ENCODE measurements at regions not wholly inside any gene's neighbourhood (a gene's known extent, or its start where the extent isn't known, plus 50 kb on each side); places are given as distances from the start of the nearest gene placed in this dataset.

DNA sequence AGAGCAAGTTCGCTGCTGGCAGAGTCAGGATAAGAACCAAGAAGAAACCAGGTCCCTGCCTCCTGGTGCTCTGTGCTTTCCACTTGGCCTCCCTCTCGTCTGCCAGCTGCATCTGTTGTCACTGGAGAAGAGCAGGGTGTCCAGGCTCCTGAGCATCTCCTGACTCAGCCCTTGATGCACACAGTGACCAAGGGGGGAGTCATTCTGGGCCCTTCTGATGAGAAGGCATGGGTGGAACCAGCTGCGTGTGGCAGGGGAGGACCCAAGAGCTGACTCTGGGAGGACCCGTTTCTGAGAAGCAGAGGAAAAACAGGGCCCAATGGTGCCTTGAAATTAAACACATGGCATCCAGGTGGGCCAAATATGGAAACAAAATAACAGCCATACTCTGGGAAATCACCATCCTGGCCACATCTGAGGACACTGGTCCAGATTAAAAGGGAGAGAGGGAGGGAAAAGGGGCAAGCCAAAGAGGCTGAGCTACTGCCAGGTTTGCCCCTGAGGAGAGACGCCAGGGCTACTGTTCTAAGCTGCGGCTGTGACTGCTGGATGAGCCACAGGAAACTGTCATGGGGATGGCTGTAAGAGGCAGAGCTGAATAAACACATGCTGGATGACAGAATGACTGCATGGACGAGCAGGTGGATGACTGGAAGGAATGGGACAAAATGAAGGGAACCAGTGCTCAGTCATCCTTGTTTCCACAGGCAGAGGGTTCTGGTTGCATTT lies 58.1 kb upstream of the CA12 start:
- TF ChIP-seq, protein P1, sequence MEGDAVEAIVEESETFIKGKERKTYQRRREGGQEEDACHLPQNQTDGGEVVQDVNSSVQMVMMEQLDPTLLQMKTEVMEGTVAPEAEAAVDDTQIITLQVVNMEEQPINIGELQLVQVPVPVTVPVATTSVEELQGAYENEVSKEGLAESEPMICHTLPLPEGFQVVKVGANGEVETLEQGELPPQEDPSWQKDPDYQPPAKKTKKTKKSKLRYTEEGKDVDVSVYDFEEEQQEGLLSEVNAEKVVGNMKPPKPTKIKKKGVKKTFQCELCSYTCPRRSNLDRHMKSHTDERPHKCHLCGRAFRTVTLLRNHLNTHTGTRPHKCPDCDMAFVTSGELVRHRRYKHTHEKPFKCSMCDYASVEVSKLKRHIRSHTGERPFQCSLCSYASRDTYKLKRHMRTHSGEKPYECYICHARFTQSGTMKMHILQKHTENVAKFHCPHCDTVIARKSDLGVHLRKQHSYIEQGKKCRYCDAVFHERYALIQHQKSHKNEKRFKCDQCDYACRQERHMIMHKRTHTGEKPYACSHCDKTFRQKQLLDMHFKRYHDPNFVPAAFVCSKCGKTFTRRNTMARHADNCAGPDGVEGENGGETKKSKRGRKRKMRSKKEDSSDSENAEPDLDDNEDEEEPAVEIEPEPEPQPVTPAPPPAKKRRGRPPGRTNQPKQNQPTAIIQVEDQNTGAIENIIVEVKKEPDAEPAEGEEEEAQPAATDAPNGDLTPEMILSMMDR (IDR thresholded peaks at IDR 0.05 in 8 of 11, conservative IDR thresholded peaks at IDR 0.05 in 3 of 11), result no peak
- TF ChIP-seq POLR2A (IDR thresholded peaks at IDR 0.05) (no peak), POLR2AphosphoS5 (IDR thresholded peaks at IDR 0.05) (no peak)
- WGBS, 5 donors, result 82 to 92% (median 85%) methylated on average over 7 of the region's 7 CpGs
- intact Hi-C loops (cut with DNase I; ENCODE audit: low total_unique reads), result no loop called here
- Histone ChIP-seq H3K9me3 (no peaks in the 10 kb centered on the region), H3K27me3 (replicated peaks in 1 of 7) (no peaks in the 10 kb centered on the region), H3K4me3 (no peak overlapping the region), H3K36me3 (no peaks in the 10 kb centered on the region), H3K4me1 (peaks cover 0 to 15% (median 10%) of the 10 kb centered on the region in 6 donors), H3K27ac (no peak overlapping the region)
- DNase-seq, result no peak

DNA sequence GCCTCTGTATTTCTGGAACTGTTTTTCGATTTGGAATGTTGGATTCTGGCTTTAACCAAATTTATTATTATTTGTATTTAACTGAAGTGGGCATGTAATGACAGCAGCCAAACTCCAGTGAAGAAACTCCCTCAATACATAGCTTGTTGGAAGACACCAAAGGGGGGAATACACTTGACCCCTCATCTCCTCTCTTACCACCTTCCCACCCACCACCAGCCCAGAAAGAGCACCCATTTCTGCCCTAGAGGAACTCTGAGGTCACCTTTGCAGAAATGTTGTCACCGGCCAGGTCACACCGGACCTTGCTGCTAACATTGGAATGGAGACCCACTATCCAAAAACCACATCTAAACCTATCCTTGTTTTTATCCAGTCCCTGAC lies 58.6 kb upstream of the CA12 start:
- Histone ChIP-seq H3K27me3 (replicated peaks in 1 of 7) (no peaks in the 10 kb centered on the region), H3K27ac (no peak overlapping the region), H3K4me3 (no peak overlapping the region), H3K9me3 (no peaks in the 10 kb centered on the region), H3K36me3 (no peaks in the 10 kb centered on the region), H3K4me1 (peaks cover 0 to 15% (median 10%) of the 10 kb centered on the region in 6 donors)
- 87 to 95% (median 91%) methylated on average over 3 of the region's 3 CpGs for WGBS, 5 donors
- intact Hi-C loops (cut with DNase I; ENCODE audit: low total_unique reads), result no loop called here
- TF ChIP-seq, protein P1 (IDR thresholded peaks at IDR 0.05 in 8 of 11, conservative IDR thresholded peaks at IDR 0.05 in 3 of 11), result no peak
- TF ChIP-seq POLR2A (IDR thresholded peaks at IDR 0.05) (no peak), POLR2AphosphoS5 (IDR thresholded peaks at IDR 0.05) (no peak)
- DNase-seq, result no peak

DNA sequence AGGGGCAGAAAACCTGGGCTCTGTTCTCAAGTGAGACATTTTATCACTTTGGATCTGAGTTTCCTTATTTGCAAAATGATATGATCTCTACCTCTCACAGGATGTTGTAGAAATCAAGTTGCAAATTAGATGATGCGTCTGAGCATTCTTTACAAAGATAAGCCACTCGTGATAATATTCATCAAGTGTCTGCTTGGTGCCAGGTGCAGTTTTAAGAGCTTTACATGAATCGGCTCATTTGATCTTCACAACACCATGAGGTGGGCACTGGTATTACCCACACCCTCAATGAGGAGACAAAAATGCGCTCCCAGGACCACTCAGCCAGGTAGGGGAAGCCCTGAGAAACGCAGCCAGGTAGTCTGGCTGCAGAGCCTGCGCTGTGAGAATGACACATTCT lies 59.1 kb upstream of the CA12 start:
- WGBS, 5 donors, result 64 to 83% (median 66%) methylated on average over 6 of the region's 6 CpGs
- no peak for DNase-seq
- Histone ChIP-seq H3K4me3 (no peak overlapping the region), H3K27me3 (replicated peaks in 1 of 7) (no peaks in the 10 kb centered on the region), H3K4me1 (peaks cover 0 to 15% (median 10%) of the 10 kb centered on the region in 6 donors), H3K36me3 (no peaks in the 10 kb centered on the region), H3K9me3 (no peaks in the 10 kb centered on the region), H3K27ac (no peak overlapping the region)
- intact Hi-C loops (cut with DNase I; ENCODE audit: low total_unique reads), result no loop called here
- TF ChIP-seq POLR2AphosphoS5 (IDR thresholded peaks at IDR 0.05) (no peak), POLR2A (IDR thresholded peaks at IDR 0.05) (no peak)
- TF ChIP-seq, protein P1 (IDR thresholded peaks at IDR 0.05 in 8 of 11, conservative IDR thresholded peaks at IDR 0.05 in 3 of 11), result no peak

- peaks cover 0 to 14% (median 10%) of the 10 kb centered on the region in 6 donors for H3K4me1 ChIP-seq
- H3K4me3 ChIP-seq, result no peak overlapping the region
- H3K27ac ChIP-seq, result no peak overlapping the region
- TF ChIP-seq, protein P1 (IDR thresholded peaks at IDR 0.05 in 8 of 11, conservative IDR thresholded peaks at IDR 0.05 in 3 of 11), result no peak
- TF ChIP-seq POLR2AphosphoS5 (IDR thresholded peaks at IDR 0.05), result peak in 1 of 3 donors; percentile 37
- no peak for TF ChIP-seq POLR2A (IDR thresholded peaks at IDR 0.05)
- no peaks in the 10 kb centered on the region for H3K27me3 ChIP-seq (replicated peaks in 1 of 7)
- DNase-seq, result no peak
- H3K9me3 ChIP-seq, result no peaks in the 10 kb centered on the region
- 77 to 88% (median 80%) methylated on average over 2 of the region's 2 CpGs for WGBS, 5 donors
- intact Hi-C loops (cut with DNase I; ENCODE audit: low total_unique reads), result no loop called here
- no peaks in the 10 kb centered on the region for H3K36me3 ChIP-seq
These were observed 59.6 kb upstream of the CA12 start for GRCh38 chr15:63441266-63441665.

All from spleen (tissue), 11 donors.